Mammary epithelial cell (primary cell): ENCODE measurements at regions not wholly inside any gene's neighbourhood (a gene's known extent, or its start where the extent isn't known, plus 50 kb on each side); places are given as distances from the start of the nearest gene placed in this dataset.

Experiments used
- EZH2 ChIP-seq: IDR thresholded peaks from 2 replicates; pipeline ENCODE4 v1.6.1; 2012; ENCODE audit warnings: low read length, inconsistent platforms, borderline replicate concordance
- TF ChIP-seq, protein P1 (sequence below), 2 donors: IDR thresholded peaks in 1 of 2; conservative IDR thresholded peaks in 1 of 2; 2 replicates each; pipeline ENCODE4 v1.5.1; 2011 to 2012; ENCODE audit warnings: inconsistent platforms in 2 of 2, low read length in 2 of 2, mild to moderate bottlenecking in 2 of 2, control low read depth in 1 of 2, low read depth in 1 of 2; ENCODE audit not compliant: insufficient read depth in 1 of 2; ENCODE audit errors: extremely low read depth in 1 of 2

DNA sequence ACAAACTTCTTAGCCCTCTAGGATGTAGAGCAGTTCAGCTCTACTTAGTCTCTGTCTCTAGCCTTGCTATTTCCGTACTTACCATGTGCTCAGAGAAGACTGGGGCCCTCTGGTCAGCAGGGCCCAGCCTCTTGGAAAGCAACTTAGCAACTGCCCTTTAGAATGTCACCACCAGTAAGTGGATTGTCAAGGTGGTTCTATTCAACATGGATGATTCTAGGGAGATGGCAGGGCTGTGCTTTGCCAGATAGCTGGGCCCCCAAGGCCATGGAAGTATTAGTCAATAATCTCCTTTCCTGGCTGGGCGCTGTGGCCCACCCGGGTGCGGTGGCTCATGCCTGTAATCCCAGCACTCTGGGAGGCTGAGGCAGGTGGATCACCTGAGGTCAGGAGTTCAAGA, 177.6 kb upstream of the MVB12B start:
- TF ChIP-seq, protein P1, sequence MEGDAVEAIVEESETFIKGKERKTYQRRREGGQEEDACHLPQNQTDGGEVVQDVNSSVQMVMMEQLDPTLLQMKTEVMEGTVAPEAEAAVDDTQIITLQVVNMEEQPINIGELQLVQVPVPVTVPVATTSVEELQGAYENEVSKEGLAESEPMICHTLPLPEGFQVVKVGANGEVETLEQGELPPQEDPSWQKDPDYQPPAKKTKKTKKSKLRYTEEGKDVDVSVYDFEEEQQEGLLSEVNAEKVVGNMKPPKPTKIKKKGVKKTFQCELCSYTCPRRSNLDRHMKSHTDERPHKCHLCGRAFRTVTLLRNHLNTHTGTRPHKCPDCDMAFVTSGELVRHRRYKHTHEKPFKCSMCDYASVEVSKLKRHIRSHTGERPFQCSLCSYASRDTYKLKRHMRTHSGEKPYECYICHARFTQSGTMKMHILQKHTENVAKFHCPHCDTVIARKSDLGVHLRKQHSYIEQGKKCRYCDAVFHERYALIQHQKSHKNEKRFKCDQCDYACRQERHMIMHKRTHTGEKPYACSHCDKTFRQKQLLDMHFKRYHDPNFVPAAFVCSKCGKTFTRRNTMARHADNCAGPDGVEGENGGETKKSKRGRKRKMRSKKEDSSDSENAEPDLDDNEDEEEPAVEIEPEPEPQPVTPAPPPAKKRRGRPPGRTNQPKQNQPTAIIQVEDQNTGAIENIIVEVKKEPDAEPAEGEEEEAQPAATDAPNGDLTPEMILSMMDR (conservative IDR thresholded peaks at IDR 0.05 in 1 of 2, IDR thresholded peaks at IDR 0.05 in 1 of 2; ENCODE audit: extremely low read depth in 1 of 2, insufficient read depth in 1 of 2, low read depth in 1 of 2, low read length in 2 of 2): no peak
- no peak for TF ChIP-seq EZH2
